ENCODE measurements at regions not wholly inside any gene's neighbourhood (a gene's known extent, or its start where the extent isn't known, plus 50 kb on each side); places are given as distances from the start of the nearest gene placed in this dataset.

DNA sequence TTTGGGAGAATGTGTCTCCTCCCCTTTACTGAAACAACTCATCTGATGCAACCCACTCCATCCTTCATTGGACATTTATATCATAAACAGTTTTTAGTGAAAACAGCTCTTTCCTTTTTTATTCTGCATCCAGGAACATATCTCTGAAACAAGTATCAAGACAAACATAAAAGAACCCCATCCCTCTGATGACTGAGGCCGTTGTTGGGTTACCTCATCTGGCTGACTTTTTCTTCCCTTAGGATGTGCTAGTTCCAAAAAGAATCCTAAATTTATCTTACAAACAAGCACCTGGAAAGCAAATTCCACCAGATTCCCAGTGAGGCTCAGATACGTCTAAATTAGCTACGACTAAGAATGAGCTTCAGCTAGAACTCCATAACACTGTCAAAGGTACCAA lies 483.7 kb upstream of the INTU start (continued):
- TF ChIP-seq ARNT2 (CRISPR knock-in tag; IDR thresholded peaks at IDR 0.05; ENCODE audit: low read depth): no peak
- TF ChIP-seq TCF7L2 (IDR thresholded peaks at IDR 0.05; ENCODE audit: low read depth, low read length): no peak
- TF ChIP-seq HOXA5 (CRISPR knock-in tag; IDR thresholded peaks at IDR 0.05): no peak
- TF ChIP-seq, protein P1, sequence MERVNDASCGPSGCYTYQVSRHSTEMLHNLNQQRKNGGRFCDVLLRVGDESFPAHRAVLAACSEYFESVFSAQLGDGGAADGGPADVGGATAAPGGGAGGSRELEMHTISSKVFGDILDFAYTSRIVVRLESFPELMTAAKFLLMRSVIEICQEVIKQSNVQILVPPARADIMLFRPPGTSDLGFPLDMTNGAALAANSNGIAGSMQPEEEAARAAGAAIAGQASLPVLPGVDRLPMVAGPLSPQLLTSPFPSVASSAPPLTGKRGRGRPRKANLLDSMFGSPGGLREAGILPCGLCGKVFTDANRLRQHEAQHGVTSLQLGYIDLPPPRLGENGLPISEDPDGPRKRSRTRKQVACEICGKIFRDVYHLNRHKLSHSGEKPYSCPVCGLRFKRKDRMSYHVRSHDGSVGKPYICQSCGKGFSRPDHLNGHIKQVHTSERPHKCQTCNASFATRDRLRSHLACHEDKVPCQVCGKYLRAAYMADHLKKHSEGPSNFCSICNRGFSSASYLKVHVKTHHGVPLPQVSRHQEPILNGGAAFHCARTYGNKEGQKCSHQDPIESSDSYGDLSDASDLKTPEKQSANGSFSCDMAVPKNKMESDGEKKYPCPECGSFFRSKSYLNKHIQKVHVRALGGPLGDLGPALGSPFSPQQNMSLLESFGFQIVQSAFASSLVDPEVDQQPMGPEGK (CRISPR knock-in tag; IDR thresholded peaks at IDR 0.05): no peak

DNA sequence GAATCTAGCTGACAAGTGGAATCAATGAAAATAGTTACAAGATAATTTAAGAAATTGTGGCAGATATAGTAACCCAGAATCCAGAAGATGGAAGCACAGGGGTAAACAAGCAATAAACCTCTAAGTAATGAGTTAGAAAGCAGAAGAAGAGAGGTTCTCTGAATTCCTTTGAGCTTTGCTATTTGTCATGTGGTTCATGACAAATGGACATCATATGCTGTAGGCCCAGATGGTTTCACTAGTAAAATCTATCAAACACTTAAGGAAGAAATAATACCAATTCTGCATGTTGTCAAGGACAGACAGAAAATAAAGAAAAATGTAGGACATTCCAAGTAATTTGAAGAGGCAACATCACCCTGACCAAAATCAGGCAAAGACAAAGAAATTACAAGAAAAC lies 480.8 kb upstream of the INTU start:
- ATAC-seq (no peak), DNase-seq (ENCODE audit: low spot score) (no peak), FAIRE-seq (no peak)
- ChIA-PET CTCF (ENCODE audit: low intra/inter-chr PET ratio, low total read pairs) (no interaction called here), POLR2A (no interaction called here)
- H3K4me2 ChIP-seq (ENCODE audit: low read depth, low read length): no peak overlapping the region
- no peak overlapping the region for H3K9ac ChIP-seq (ENCODE audit: insufficient read depth, low read depth, low read length)
- H3K79me2 ChIP-seq (ENCODE audit: insufficient read depth, low read length): no peaks in the 10 kb centered on the region
- H3K4me3 ChIP-seq (replicated peaks in 1 of 3; ENCODE audit: insufficient read depth in 1 of 3, low read depth in 2 of 3, low read length in 3 of 3): no peak overlapping the region
- H3K4me1 ChIP-seq (ENCODE audit: insufficient read depth, low read length): no peaks in the 10 kb centered on the region
- intact Hi-C loops (cut with micrococcal nuclease; ENCODE audit: unreplicated experiment) (no loop called here), in situ Hi-C loops (cut with HindIII; ENCODE audit: extremely low pct_ligation_motif_present, low pct_unique_long_range_greater_than_20kb) (no loop called here)
- no peak overlapping the region for H3K27ac ChIP-seq (ENCODE audit: extremely low read length, insufficient read depth, low read length)
- H4K20me1 ChIP-seq (ENCODE audit: insufficient read depth, low read length): no peaks in the 10 kb centered on the region
- H3K27me3 ChIP-seq (ENCODE audit: control insufficient read depth in 1 of 2, insufficient read depth in 2 of 2, low read length in 2 of 2): no peaks in the 10 kb centered on the region
- H2AFZ ChIP-seq (ENCODE audit: low read length): no peak overlapping the region
- no peaks in the 10 kb centered on the region for H3K9me3 ChIP-seq (ENCODE audit: low read length)
- TF ChIP-seq ZNF839 (CRISPR knock-in tag; IDR thresholded peaks at IDR 0.05; ENCODE audit: borderline replicate concordance) (no peak), ZFX (CRISPR knock-in tag; IDR thresholded peaks at IDR 0.05; ENCODE audit: low read depth) (no peak)
- no TSS peak for BruUV-seq (replicated peaks)
- no peaks in the 10 kb centered on the region for H3K36me3 ChIP-seq (replicated peaks in 1 of 2; ENCODE audit: control insufficient read depth in 1 of 2, insufficient read depth in 2 of 2, low read length in 2 of 2)

DNA sequence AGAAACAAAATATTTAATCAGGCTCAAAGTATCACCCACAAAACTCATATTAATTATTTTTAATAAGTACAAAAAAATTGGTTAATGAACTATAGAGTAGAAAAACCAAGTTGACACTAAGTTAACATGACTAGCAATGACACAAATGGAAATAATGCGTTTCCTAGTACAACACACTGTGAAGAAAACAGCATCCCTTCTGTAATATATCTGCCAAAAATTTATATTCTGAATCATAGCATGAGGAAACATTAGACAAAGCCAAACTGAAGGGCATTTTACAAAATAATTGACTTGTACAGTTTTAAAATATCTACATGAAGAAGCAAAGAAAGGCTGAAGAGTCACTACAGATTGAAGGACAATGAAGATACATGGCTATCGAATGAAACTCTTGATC lies 477.6 kb upstream of the INTU start:
- Histone ChIP-seq H3K9me3 (ENCODE audit: low read length) (no peaks in the 10 kb centered on the region), H3K4me1 (ENCODE audit: insufficient read depth, low read length) (no peaks in the 10 kb centered on the region), H3K4me2 (ENCODE audit: low read depth, low read length) (no peak overlapping the region), H3K27me3 (ENCODE audit: control insufficient read depth in 1 of 2, insufficient read depth in 2 of 2, low read length in 2 of 2) (no peaks in the 10 kb centered on the region), H3K27ac (ENCODE audit: extremely low read length, insufficient read depth, low read length) (no peak overlapping the region), H3K36me3 (replicated peaks in 1 of 2; ENCODE audit: control insufficient read depth in 1 of 2, insufficient read depth in 2 of 2, low read length in 2 of 2) (no peaks in the 10 kb centered on the region), H3K9ac (ENCODE audit: insufficient read depth, low read depth, low read length) (no peak overlapping the region), H4K20me1 (ENCODE audit: insufficient read depth, low read length) (no peaks in the 10 kb centered on the region), H3K4me3 (replicated peaks in 1 of 3; ENCODE audit: insufficient read depth in 1 of 3, low read depth in 2 of 3, low read length in 3 of 3) (no peak overlapping the region), H3K79me2 (ENCODE audit: insufficient read depth, low read length) (no peaks in the 10 kb centered on the region), H2AFZ (ENCODE audit: low read length) (no peak overlapping the region)
- CTCF ChIA-PET (ENCODE audit: low intra/inter-chr PET ratio, low total read pairs): no interaction called here
- no peak for FAIRE-seq
- intact Hi-C loops (cut with micrococcal nuclease; ENCODE audit: unreplicated experiment): no loop called here
- no peak for ATAC-seq
- no peak for DNase-seq (ENCODE audit: low spot score)
- no TSS peak for BruUV-seq (replicated peaks)
- POLR2A ChIA-PET: no interaction called here
- 1% methylated on average over 2 of the region's 2 CpGs for WGBS (ENCODE audit: low lambda C conversion rate)
- in situ Hi-C loops (cut with HindIII; ENCODE audit: extremely low pct_ligation_motif_present, low pct_unique_long_range_greater_than_20kb): no loop called here
- TF ChIP-seq SATB2 (CRISPR knock-in tag; IDR thresholded peaks at IDR 0.05): no peak
- no peak for TF ChIP-seq NCOA1 (CRISPR knock-in tag; IDR thresholded peaks at IDR 0.05)
- TF ChIP-seq ZNF572 (CRISPR knock-in tag; IDR thresholded peaks at IDR 0.05): no peak
- TF ChIP-seq ZNF780A (CRISPR knock-in tag; IDR thresholded peaks at IDR 0.05): no peak
- no peak for TF ChIP-seq ZNF782 (CRISPR knock-in tag; IDR thresholded peaks at IDR 0.05; ENCODE audit: borderline replicate concordance)
- no peak for TF ChIP-seq ZNF282 (IDR thresholded peaks at IDR 0.05; ENCODE audit: partially characterized antibody)
- no peak for TF ChIP-seq ZFY (CRISPR knock-in tag; IDR thresholded peaks at IDR 0.05)
- TF ChIP-seq, protein P2, sequence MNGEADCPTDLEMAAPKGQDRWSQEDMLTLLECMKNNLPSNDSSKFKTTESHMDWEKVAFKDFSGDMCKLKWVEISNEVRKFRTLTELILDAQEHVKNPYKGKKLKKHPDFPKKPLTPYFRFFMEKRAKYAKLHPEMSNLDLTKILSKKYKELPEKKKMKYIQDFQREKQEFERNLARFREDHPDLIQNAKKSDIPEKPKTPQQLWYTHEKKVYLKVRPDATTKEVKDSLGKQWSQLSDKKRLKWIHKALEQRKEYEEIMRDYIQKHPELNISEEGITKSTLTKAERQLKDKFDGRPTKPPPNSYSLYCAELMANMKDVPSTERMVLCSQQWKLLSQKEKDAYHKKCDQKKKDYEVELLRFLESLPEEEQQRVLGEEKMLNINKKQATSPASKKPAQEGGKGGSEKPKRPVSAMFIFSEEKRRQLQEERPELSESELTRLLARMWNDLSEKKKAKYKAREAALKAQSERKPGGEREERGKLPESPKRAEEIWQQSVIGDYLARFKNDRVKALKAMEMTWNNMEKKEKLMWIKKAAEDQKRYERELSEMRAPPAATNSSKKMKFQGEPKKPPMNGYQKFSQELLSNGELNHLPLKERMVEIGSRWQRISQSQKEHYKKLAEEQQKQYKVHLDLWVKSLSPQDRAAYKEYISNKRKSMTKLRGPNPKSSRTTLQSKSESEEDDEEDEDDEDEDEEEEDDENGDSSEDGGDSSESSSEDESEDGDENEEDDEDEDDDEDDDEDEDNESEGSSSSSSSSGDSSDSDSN (CRISPR knock-in tag; IDR thresholded peaks at IDR 0.05): no peak
- no peak for TF ChIP-seq AGO1 (IDR thresholded peaks at IDR 0.05; ENCODE audit: low read depth, low read length, poor library complexity, severe bottlenecking)
